GM10248 (cell line): ENCODE measurements at regions not wholly inside any gene's neighbourhood (a gene's known extent, or its start where the extent isn't known, plus 50 kb on each side); places are given as distances from the start of the nearest gene placed in this dataset.

ENCODE experiments used
- CTCF ChIA-PET: fragments of 300-600 bp; sonication (Branson Sonifier 250); formaldehyde crosslinking; extraction: SDS; loops from one replicate; lab custom pipeline; 2021; ENCODE audit warnings: antibody characterized with exemption; lab: Yijun Ruan, JAX
- POLR2A ChIA-PET: fragments of 350-650 bp; sonication (Branson Sonifier 250); formaldehyde crosslinking; extraction: SDS; loops from one replicate; lab custom pipeline; 2020; ENCODE audit warnings: antibody characterized with exemption; lab: Yijun Ruan, JAX
- DNase-seq: peaks from one replicate; pipeline ENCODE4 v3.0.0; 2012; ENCODE audit errors: extremely low spot score
- CTCF ChIP-seq: IDR thresholded peaks from 2 replicates; pipeline ENCODE4 v1.5.1; 2012; ENCODE audit warnings: mild to moderate bottlenecking, low read depth; ENCODE audit errors: extremely low read depth, missing control alignments, control extremely low read depth

- ChIA-PET CTCF (no interaction called here), POLR2A (no interaction called here)
- DNase-seq, result no peak
- TF ChIP-seq CTCF, result no peak
Measured at GRCh38 chr12:115882936-115883335, 394.6 kb downstream of the MED13L start.

GRCh38 chr12:115880238-115880637 lies 397.3 kb downstream of the MED13L start:
- no peak for DNase-seq
- CTCF ChIA-PET, result interaction anchor here (1.6 kb wide), 1 partner anchor 15 kb away, joined by 3 read pairs; no protein-coding TSS in a partner anchor
- POLR2A ChIA-PET, result no interaction called here
- no peak for TF ChIP-seq CTCF

GRCh38 chr12:115879354-115879753 lies 398.1 kb downstream of the MED13L start:
- no peak for DNase-seq
- POLR2A ChIA-PET, result no interaction called here
- TF ChIP-seq CTCF, result no peak
- CTCF ChIA-PET, result interaction anchor here (0.8 to 1.6 kb wide), 2 partner anchors 16 to 23 kb away, joined by 3 read pairs; no protein-coding TSS in a partner anchor

- CTCF ChIA-PET, result no interaction called here
- POLR2A ChIA-PET, result no interaction called here
- TF ChIP-seq CTCF, result no peak
- no peak for DNase-seq
Measured at GRCh38 chr12:115873451-115874082, 403.9 kb downstream of the MED13L start.

- POLR2A ChIA-PET, result no interaction called here
- CTCF ChIA-PET, result interaction anchor here (0.9 to 1.3 kb wide), 3 partner anchors 11 to 1906 kb away, joined by 3 read pairs; partner anchors contain the start of gene RBM19
Measured at GRCh38 chr12:115872919-115873357, 404.6 kb downstream of the MED13L start.

GRCh38 chr12:115872212-115872611 lies 405.3 kb downstream of the MED13L start:
- no peak for TF ChIP-seq CTCF
- POLR2A ChIA-PET, result no interaction called here

More at GRCh38 chr12:115872919-115873357, 404.6 kb downstream of the MED13L start:
- no peak for TF ChIP-seq CTCF
- no peak for DNase-seq

More at GRCh38 chr12:115872212-115872611, 405.3 kb downstream of the MED13L start:
- DNase-seq, result no peak
- CTCF ChIA-PET, result interaction anchor here (0.8 to 1.3 kb wide), 5 partner anchors 10 to 1906 kb away, joined by 3 read pairs; partner anchors contain the start of gene RBM19
